Colonic mucosa (tissue), 4 donors: ENCODE measurements at regions not wholly inside any gene's neighbourhood (a gene's known extent, or its start where the extent isn't known, plus 50 kb on each side); places are given as distances from the start of the nearest gene placed in this dataset.

Source experiments
- DNase-seq: peaks from one replicate; pipeline ENCODE4 v3.0.0-alpha.2; 2020
- H3K27ac ChIP-seq: fragments of 200-600 bp; one replicate; pipeline ENCODE4 v1.8.0; 2021
- H3K27me3 ChIP-seq: fragments of 200-600 bp; one replicate; pipeline ENCODE4 v1.8.0; 2021
- H3K36me3 ChIP-seq: fragments of 200-600 bp; one replicate; pipeline ENCODE4 v1.8.0; 2021
- H3K4me1 ChIP-seq: fragments of 200-600 bp; one replicate; pipeline ENCODE4 v1.8.0; 2021; ENCODE audit warnings: mild to moderate bottlenecking
- H3K4me3 ChIP-seq: fragments of 200-600 bp; one replicate; pipeline ENCODE4 v1.8.0; 2021
- H3K9ac ChIP-seq, 2 donors: one replicate each; pipeline ENCODE4 v1.7.0; 2013; ENCODE audit warnings: control low read depth in 2 of 2, low read depth in 2 of 2, low read length in 2 of 2
- H3K9me3 ChIP-seq: fragments of 200-600 bp; one replicate; pipeline ENCODE4 v1.8.0; 2021
- intact Hi-C: fragments of 100-400 bp; cut with DNase I; formaldehyde crosslinking; loops from one replicate; pipeline ENCODE4 v1.14.1; 2022
- TF ChIP-seq, protein P1 (sequence below): fragments of 200-600 bp; IDR thresholded peaks from one replicate; pipeline ENCODE4 v1.8.0; 2022; ENCODE audit warnings: antibody characterized with exemption, mild to moderate bottlenecking
- donor health status: healthy.
- donor health status: DM: no; HTN: no; CAD: no.
- donor health status: DM: no; HTN: no; CAD: no.

DNA sequence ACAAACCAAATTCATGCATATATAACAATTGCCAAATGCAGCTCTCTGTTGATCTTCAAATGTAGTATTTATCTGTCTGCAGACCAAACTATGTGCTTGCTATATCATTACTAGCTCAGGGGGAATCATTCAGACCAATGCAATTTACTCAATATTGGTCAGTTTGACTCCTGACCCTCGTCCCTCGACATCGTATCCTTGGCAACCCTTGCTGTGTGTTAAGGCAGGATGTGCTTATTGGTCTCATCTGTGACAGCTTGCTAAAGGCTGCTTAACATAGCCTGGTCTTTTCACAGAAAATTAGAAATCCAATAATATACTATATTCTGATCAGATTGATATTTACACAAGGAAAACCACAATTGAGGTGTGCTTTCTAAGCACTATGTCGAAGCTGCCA lies 747.1 kb downstream of the GALR1 start:
- TF ChIP-seq, protein P1, sequence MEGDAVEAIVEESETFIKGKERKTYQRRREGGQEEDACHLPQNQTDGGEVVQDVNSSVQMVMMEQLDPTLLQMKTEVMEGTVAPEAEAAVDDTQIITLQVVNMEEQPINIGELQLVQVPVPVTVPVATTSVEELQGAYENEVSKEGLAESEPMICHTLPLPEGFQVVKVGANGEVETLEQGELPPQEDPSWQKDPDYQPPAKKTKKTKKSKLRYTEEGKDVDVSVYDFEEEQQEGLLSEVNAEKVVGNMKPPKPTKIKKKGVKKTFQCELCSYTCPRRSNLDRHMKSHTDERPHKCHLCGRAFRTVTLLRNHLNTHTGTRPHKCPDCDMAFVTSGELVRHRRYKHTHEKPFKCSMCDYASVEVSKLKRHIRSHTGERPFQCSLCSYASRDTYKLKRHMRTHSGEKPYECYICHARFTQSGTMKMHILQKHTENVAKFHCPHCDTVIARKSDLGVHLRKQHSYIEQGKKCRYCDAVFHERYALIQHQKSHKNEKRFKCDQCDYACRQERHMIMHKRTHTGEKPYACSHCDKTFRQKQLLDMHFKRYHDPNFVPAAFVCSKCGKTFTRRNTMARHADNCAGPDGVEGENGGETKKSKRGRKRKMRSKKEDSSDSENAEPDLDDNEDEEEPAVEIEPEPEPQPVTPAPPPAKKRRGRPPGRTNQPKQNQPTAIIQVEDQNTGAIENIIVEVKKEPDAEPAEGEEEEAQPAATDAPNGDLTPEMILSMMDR: no peak
- Histone ChIP-seq H3K36me3 (no peaks in the 10 kb centered on the region), H3K27me3 (no peaks in the 10 kb centered on the region), H3K4me1 (no peaks in the 10 kb centered on the region), H3K4me3 (no peak overlapping the region), H3K9me3 (no peaks in the 10 kb centered on the region), H3K9ac (no peak overlapping the region), H3K27ac (no peak overlapping the region)
- intact Hi-C loops: no loop called here
- no peak for DNase-seq

DNA sequence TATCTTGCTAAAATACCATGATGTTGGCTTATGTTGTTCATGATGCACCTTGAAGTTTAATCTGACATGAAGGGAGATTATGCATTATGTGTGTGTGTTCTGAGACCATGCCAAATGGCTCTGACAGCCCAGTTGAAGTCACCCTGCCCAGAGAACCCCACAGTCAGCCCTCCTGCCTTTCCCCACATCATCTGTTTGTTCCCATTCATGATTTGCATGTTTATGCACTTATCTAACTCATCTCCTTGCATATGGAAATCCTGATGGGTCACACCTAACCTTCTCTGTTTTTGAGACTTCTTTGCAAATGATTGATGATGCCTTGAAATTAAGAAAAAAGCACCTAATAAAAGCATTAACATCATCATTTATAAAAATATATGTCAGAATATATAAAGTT lies 752.2 kb downstream of the GALR1 start:
- no peaks in the 10 kb centered on the region for H3K36me3 ChIP-seq
- H3K9ac ChIP-seq: no peak overlapping the region
- TF ChIP-seq, protein P1: no peak
- no peak overlapping the region for H3K27ac ChIP-seq
- DNase-seq: no peak
- intact Hi-C loops: no loop called here
- H3K4me1 ChIP-seq: no peaks in the 10 kb centered on the region
- no peaks in the 10 kb centered on the region for H3K27me3 ChIP-seq
- no peak overlapping the region for H3K4me3 ChIP-seq
- no peaks in the 10 kb centered on the region for H3K9me3 ChIP-seq

GRCh38 chr18:78006006-78006773 lies 756.5 kb downstream of the GALR1 start:
- intact Hi-C loops: no loop called here
- TF ChIP-seq, protein P1: no peak

DNA sequence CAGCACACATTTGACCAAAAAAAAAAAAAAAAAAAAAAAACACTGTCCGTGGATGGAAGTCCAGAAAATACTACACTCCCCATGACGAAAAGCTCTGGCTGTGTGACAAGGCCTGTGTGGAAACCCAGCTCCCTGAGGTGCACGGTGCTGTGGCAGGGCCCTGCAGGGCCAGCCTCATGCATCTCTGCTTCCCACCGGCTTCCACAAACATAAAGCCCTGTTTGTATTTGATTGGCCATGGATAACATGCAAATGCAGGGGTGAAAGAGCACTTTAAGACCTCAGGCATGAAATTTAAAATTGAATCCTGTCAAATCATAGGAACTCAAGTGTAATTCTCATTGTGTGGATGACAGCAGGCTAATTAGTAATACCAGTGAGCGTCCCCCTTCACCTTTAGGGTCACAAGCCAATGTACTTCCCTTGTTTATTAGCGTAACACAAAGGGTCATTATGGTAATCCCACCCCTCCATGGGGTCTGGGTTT lies 757.2 kb downstream of the GALR1 start:
- no peaks in the 10 kb centered on the region for H3K27me3 ChIP-seq
- no peaks in the 10 kb centered on the region for H3K4me1 ChIP-seq
- H3K27ac ChIP-seq: no peak overlapping the region
- no peaks in the 10 kb centered on the region for H3K9me3 ChIP-seq
- no peaks in the 10 kb centered on the region for H3K36me3 ChIP-seq
- no peak overlapping the region for H3K9ac ChIP-seq
- intact Hi-C loops: no loop called here
- no peak for DNase-seq
- TF ChIP-seq, protein P1: no peak
- no peak overlapping the region for H3K4me3 ChIP-seq

More at GRCh38 chr18:78006006-78006773, 756.5 kb downstream of the GALR1 start:
- Histone ChIP-seq H3K9me3 (no peaks in the 10 kb centered on the region), H3K27me3 (no peaks in the 10 kb centered on the region), H3K9ac (no peak overlapping the region), H3K36me3 (no peaks in the 10 kb centered on the region), H3K27ac (no peak overlapping the region), H3K4me3 (no peak overlapping the region), H3K4me1 (no peaks in the 10 kb centered on the region)
- no peak for DNase-seq

- no peak for DNase-seq
- H3K9ac ChIP-seq: no peak overlapping the region
- TF ChIP-seq, protein P1: no peak
- no peak overlapping the region for H3K27ac ChIP-seq
- no peaks in the 10 kb centered on the region for H3K9me3 ChIP-seq
- no peaks in the 10 kb centered on the region for H3K27me3 ChIP-seq
- H3K4me3 ChIP-seq: no peak overlapping the region
- H3K36me3 ChIP-seq: no peaks in the 10 kb centered on the region
- no peaks in the 10 kb centered on the region for H3K4me1 ChIP-seq
- intact Hi-C loops: no loop called here
Measured at GRCh38 chr18:78010363-78010762, 760.7 kb downstream of the GALR1 start.
